ENCODE measurements at regions not wholly inside any gene's neighbourhood (a gene's known extent, or its start where the extent isn't known, plus 50 kb on each side); places are given as distances from the start of the nearest gene placed in this dataset.

DNA sequence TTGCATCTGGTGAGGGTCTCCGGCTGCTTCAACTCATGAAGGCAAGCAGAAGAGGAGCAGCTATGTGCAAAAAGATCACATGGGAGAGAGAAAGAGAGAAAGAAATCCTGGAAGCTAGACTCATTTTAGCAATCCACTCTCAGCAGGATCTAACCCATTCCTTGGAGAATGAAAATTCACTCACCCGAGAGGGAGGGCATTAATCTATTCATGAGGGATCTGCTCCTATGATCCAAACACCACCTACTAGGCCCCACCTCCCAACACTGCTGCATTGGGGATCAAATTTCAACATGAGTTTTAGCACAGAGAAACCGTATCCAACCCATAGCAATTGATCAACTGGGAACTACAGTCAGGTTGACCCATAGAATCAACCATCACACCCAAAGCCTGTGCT lies 98.1 kb upstream of the SV2C start:
- TF ChIP-seq, protein P1, sequence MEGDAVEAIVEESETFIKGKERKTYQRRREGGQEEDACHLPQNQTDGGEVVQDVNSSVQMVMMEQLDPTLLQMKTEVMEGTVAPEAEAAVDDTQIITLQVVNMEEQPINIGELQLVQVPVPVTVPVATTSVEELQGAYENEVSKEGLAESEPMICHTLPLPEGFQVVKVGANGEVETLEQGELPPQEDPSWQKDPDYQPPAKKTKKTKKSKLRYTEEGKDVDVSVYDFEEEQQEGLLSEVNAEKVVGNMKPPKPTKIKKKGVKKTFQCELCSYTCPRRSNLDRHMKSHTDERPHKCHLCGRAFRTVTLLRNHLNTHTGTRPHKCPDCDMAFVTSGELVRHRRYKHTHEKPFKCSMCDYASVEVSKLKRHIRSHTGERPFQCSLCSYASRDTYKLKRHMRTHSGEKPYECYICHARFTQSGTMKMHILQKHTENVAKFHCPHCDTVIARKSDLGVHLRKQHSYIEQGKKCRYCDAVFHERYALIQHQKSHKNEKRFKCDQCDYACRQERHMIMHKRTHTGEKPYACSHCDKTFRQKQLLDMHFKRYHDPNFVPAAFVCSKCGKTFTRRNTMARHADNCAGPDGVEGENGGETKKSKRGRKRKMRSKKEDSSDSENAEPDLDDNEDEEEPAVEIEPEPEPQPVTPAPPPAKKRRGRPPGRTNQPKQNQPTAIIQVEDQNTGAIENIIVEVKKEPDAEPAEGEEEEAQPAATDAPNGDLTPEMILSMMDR (IDR thresholded peaks at IDR 0.05; ENCODE audit: low read depth, low read length) = no peak

DNA sequence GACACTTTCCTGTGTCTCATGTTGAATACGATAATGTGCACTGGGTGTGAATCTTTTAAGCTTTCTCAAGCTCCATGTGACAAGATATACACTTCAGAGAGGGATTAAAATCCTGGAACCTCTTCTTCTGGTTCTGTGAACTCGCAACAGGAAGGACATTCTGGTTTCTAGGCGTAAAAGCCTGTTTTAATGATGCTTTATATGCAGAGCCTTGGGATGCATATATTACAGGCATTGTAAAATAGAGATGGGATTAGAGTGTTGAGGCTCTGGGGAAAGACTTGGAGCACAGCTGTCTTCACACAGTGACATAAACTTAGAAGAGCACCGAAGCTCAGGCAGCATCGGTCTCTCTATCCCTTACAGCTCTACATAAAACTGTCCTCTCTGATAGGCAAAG lies 107.7 kb upstream of the SV2C start:
- no peak overlapping the region for H3K4me3 ChIP-seq (ENCODE audit: low read depth, low read length)
- in situ Hi-C loops (cut with HindIII; ENCODE audit: low sequenced_read_pairs) = no loop called here
- TF ChIP-seq, protein P1 (IDR thresholded peaks at IDR 0.05; ENCODE audit: low read depth, low read length) = no peak
- DNase-seq (ENCODE audit: low read depth, low spot score) = no peak

More for the DNA sequence above, 98.1 kb upstream of the SV2C start:
- no peak for DNase-seq (ENCODE audit: low read depth, low spot score)
- no peak overlapping the region for H3K4me3 ChIP-seq (ENCODE audit: low read depth, low read length)
- in situ Hi-C loops (cut with HindIII; ENCODE audit: low sequenced_read_pairs) = no loop called here

DNA sequence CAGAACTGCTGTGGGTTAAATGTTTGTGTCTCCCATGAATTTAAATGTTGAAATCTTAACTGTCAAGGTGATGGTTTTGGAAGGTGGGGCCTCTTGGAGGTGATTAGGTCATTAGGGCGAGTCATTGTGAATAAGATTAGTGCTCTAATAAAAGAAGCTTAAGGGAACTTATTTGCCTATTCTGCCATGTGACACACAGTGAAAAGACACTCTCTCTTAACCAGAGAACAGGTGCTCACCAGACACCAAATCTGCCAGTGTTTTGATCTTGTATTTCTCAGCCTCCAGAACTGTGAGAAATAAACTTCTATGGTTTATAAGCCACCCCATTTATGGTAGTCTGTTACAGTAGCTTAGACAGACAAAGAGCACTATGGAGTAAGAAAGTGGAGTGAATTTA lies 117.9 kb upstream of the SV2C start:
- in situ Hi-C loops (cut with HindIII; ENCODE audit: low sequenced_read_pairs) = no loop called here
- DNase-seq (ENCODE audit: low read depth, low spot score) = no peak
- TF ChIP-seq, protein P1 (IDR thresholded peaks at IDR 0.05; ENCODE audit: low read depth, low read length) = no peak
- no peak overlapping the region for H3K4me3 ChIP-seq (ENCODE audit: low read depth, low read length)

DNA sequence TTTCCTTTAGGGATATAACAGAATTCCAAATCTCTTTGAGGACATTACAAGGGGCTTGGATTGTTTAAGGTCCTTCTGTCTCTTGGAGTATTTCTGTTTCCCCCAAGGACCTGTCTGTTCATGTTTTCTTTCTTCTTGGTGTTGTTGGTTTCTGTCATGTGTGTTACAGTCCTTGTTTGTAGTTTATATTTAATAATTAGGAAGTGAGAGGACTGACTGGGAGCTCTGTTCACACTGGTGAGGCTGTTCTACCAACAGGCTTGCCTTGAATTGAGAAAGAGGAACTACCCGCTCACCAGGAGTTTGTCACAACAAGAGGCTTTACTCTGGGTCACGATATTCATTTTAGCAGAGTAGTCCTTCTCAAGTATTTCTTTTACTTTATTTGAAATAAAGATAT lies 119.2 kb upstream of the SV2C start:
- TF ChIP-seq, protein P1 (IDR thresholded peaks at IDR 0.05; ENCODE audit: low read depth, low read length) = no peak
- H3K4me3 ChIP-seq (ENCODE audit: low read depth, low read length) = no peak overlapping the region
- no peak for DNase-seq (ENCODE audit: low read depth, low spot score)
- in situ Hi-C loops (cut with HindIII; ENCODE audit: low sequenced_read_pairs) = no loop called here

DNA sequence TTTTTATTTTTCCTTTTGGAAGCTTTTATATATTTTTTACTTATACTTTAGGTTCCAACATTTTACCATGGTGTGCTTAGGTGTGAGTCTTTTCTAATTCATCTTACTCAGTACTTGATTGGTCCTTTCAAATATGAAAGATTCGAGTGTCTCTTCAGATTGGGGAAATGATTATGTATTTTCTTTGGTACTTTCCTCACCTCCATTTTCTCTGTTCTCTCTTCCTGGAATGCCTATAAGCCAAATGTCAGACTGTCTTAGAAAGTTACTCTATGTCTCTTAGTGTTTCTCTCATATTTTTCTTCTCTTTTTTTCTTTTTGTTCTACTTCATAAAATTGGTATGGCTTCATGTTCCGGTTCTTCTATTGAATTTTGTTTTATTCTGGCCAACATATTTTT lies 119.6 kb upstream of the SV2C start:
- in situ Hi-C loops (cut with HindIII; ENCODE audit: low sequenced_read_pairs) = no loop called here
- TF ChIP-seq, protein P1 (IDR thresholded peaks at IDR 0.05; ENCODE audit: low read depth, low read length) = no peak

DNA sequence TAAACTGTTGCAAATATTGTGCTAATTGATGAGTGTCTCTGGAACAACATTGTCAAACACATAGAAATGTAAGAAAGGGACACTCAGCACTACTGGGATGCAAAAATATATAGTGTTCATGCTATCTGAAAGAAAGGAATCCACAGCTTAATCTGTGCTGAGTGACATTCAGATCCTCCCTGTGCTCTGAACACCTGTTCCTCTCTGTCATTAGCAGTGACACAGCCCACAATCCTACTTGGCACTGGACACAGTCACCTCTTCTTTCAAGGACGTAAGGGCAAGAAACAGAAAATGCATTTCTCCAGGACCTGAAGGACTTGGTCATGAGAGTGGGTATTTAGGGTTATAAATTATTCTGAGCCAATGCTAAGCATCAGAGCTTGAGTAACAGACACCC lies 121.4 kb upstream of the SV2C start:
- TF ChIP-seq, protein P1 (IDR thresholded peaks at IDR 0.05; ENCODE audit: low read depth, low read length) = no peak
- in situ Hi-C loops (cut with HindIII; ENCODE audit: low sequenced_read_pairs) = no loop called here

More for the DNA sequence above, 119.6 kb upstream of the SV2C start:
- DNase-seq (ENCODE audit: low read depth, low spot score) = no peak
- no peak overlapping the region for H3K4me3 ChIP-seq (ENCODE audit: low read depth, low read length)

DNA sequence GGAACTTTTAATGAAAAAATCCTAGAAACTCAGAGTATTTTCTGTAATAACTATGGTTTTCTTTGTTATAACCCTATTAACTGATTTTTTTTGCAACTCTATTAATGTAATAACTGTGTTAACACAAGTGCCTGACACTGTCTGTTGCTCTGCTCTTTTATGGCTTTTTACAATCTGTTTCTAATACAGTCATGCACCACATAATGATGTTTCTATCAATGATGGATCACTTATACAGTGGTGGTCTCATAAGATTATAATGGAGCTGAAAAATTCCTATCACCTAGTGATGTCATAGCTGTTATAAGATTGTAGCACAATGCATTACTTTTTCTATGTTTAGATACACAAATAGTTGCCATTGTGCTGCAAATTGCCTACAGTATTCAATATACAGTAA lies 123.1 kb upstream of the SV2C start:
- DNase-seq (ENCODE audit: low read depth, low spot score) = no peak
- TF ChIP-seq, protein P1 (IDR thresholded peaks at IDR 0.05; ENCODE audit: low read depth, low read length) = no peak
- no peak overlapping the region for H3K4me3 ChIP-seq (ENCODE audit: low read depth, low read length)
- in situ Hi-C loops (cut with HindIII; ENCODE audit: low sequenced_read_pairs) = no loop called here

More for the DNA sequence above, 121.4 kb upstream of the SV2C start:
- no peak overlapping the region for H3K4me3 ChIP-seq (ENCODE audit: low read depth, low read length)
- no peak for DNase-seq (ENCODE audit: low read depth, low spot score)

Data from astrocyte of the spinal cord (primary cell).